Ishikawa (cell line): ENCODE measurements at regions not wholly inside any gene's neighbourhood (a gene's known extent, or its start where the extent isn't known, plus 50 kb on each side); places are given as distances from the start of the nearest gene placed in this dataset.

Source experiments
- CEBPB ChIP-seq: IDR thresholded peaks from 2 replicates; pipeline ENCODE4 v1.6.1; 2012
- CREB1 ChIP-seq: IDR thresholded peaks from 2 replicates; pipeline ENCODE4 v1.6.1; 2012; ENCODE audit warnings: low read depth
- EGR1 ChIP-seq: IDR thresholded peaks from 2 replicates; pipeline ENCODE4 v1.6.1; 2012
- EP300 ChIP-seq: IDR thresholded peaks from 2 replicates; pipeline ENCODE4 v1.6.1; 2012; ENCODE audit warnings: borderline replicate concordance
- FOXM1 ChIP-seq: IDR thresholded peaks from 2 replicates; pipeline ENCODE4 v1.6.1; 2012; ENCODE audit warnings: low read depth, borderline replicate concordance
- MAX ChIP-seq: IDR thresholded peaks from 2 replicates; pipeline ENCODE4 v1.6.1; 2012
- NFIC ChIP-seq: IDR thresholded peaks from 2 replicates; pipeline ENCODE4 v1.6.1; 2012
- RAD21 ChIP-seq: IDR thresholded peaks from 2 replicates; pipeline ENCODE4 v1.6.1; 2012; ENCODE audit warnings: low read depth
- TAF1 ChIP-seq: IDR thresholded peaks from 2 replicates; pipeline ENCODE4 v1.6.1; 2012; ENCODE audit warnings: low read depth, mild to moderate bottlenecking
- TCF12 ChIP-seq: IDR thresholded peaks from 2 replicates; pipeline ENCODE4 v1.6.1; 2012; ENCODE audit warnings: low read depth
- TEAD4 ChIP-seq: IDR thresholded peaks from 2 replicates; pipeline ENCODE4 v1.6.1; 2012
- YY1 ChIP-seq: IDR thresholded peaks from 2 replicates; pipeline ENCODE4 v1.6.1; 2012; ENCODE audit warnings: low read depth
- ZBTB7A ChIP-seq: IDR thresholded peaks from 2 replicates; pipeline ENCODE4 v1.6.1; 2012; ENCODE audit warnings: low read depth
- TF ChIP-seq, protein P1 (sequence below): IDR thresholded peaks from 2 replicates; pipeline ENCODE4 v1.6.1; 2012; ENCODE audit warnings: low read depth, mild to moderate bottlenecking
- TF ChIP-seq, protein P2 (sequence below): IDR thresholded peaks from 2 replicates; pipeline ENCODE4 v1.6.1; 2012

GRCh38 chr1:118390955-118391354 is 205.9 kb upstream of the SPAG17 start:
- TF ChIP-seq FOXM1: no peak
- TF ChIP-seq, protein P1, sequence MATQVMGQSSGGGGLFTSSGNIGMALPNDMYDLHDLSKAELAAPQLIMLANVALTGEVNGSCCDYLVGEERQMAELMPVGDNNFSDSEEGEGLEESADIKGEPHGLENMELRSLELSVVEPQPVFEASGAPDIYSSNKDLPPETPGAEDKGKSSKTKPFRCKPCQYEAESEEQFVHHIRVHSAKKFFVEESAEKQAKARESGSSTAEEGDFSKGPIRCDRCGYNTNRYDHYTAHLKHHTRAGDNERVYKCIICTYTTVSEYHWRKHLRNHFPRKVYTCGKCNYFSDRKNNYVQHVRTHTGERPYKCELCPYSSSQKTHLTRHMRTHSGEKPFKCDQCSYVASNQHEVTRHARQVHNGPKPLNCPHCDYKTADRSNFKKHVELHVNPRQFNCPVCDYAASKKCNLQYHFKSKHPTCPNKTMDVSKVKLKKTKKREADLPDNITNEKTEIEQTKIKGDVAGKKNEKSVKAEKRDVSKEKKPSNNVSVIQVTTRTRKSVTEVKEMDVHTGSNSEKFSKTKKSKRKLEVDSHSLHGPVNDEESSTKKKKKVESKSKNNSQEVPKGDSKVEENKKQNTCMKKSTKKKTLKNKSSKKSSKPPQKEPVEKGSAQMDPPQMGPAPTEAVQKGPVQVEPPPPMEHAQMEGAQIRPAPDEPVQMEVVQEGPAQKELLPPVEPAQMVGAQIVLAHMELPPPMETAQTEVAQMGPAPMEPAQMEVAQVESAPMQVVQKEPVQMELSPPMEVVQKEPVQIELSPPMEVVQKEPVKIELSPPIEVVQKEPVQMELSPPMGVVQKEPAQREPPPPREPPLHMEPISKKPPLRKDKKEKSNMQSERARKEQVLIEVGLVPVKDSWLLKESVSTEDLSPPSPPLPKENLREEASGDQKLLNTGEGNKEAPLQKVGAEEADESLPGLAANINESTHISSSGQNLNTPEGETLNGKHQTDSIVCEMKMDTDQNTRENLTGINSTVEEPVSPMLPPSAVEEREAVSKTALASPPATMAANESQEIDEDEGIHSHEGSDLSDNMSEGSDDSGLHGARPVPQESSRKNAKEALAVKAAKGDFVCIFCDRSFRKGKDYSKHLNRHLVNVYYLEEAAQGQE: no peak
- no peak for TF ChIP-seq NFIC
- TF ChIP-seq, protein P2, sequence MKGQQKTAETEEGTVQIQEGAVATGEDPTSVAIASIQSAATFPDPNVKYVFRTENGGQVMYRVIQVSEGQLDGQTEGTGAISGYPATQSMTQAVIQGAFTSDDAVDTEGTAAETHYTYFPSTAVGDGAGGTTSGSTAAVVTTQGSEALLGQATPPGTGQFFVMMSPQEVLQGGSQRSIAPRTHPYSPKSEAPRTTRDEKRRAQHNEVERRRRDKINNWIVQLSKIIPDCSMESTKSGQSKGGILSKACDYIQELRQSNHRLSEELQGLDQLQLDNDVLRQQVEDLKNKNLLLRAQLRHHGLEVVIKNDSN: no peak
- no peak for TF ChIP-seq CEBPB

GRCh38 chr1:118388301-118388959 is 203.4 kb upstream of the SPAG17 start:
- TF ChIP-seq RAD21 (no peak), ZBTB7A (no peak), TCF12 (no peak), CEBPB (no peak), TEAD4 (no peak), EGR1 (no peak), TAF1 (no peak), MAX (no peak), CREB1 (no peak)
- TF ChIP-seq, protein P1: no peak

- TF ChIP-seq EP300: no peak
- no peak for TF ChIP-seq NFIC
- no peak for TF ChIP-seq CEBPB
- TF ChIP-seq TEAD4: no peak
- TF ChIP-seq ZBTB7A: no peak
- TF ChIP-seq TAF1: no peak
- no peak for TF ChIP-seq TCF12
- TF ChIP-seq, protein P2: no peak
Observed at GRCh38 chr1:118381197-118381869, 196.3 kb upstream of the SPAG17 start.

DNA sequence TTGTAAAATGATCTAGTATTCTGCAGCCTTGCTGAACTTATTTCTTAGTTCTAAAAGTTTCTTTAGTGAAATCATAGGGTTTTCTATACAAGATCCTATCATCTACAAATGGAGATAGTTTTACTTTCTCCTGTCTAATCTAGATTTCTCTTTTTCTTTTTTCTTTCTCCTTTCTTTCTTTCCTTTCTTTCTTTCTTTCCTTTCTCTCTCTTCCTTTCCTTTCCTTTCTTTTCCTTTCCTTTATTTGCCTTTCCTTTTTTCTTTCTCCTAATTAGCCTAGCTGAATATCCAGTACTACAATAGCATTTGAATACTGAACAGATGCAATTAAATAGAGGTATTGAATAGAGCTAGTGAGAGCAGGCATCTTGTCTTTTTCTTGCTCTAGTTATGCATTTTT is 186.6 kb upstream of the SPAG17 start:
- TF ChIP-seq TAF1: no peak
- TF ChIP-seq, protein P1: no peak
- TF ChIP-seq YY1: no peak
- TF ChIP-seq ZBTB7A: no peak
- no peak for TF ChIP-seq NFIC
- TF ChIP-seq EGR1: no peak

DNA sequence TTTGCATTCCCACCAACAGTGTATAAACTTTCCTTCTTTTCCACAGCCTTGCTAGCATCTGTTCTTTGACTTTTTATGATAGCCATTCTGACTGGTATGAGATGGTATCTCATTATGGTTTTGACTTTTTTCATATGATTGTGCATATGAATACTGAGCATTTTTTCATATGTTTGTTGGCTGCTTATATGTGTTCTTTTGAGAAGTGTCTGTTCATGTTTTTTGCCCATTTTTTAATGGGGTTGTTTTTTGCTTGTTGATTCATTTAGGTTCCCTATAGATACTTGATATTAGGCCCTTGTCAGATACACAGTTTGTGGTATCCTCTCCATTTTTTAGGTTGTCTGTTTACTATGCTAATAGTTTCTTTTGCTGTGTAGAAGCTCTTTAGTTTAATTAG is 185.8 kb upstream of the SPAG17 start:
- no peak for TF ChIP-seq ZBTB7A
- no peak for TF ChIP-seq FOXM1
- no peak for TF ChIP-seq MAX
- TF ChIP-seq EP300: no peak
- no peak for TF ChIP-seq EGR1
- no peak for TF ChIP-seq TCF12
- no peak for TF ChIP-seq NFIC
- TF ChIP-seq, protein P2: no peak
- no peak for TF ChIP-seq TAF1
- TF ChIP-seq CEBPB: no peak
- no peak for TF ChIP-seq RAD21
- TF ChIP-seq CREB1: no peak
- no peak for TF ChIP-seq TEAD4
- TF ChIP-seq YY1: no peak
- TF ChIP-seq, protein P1: no peak
